Chondrocyte (in vitro differentiated cells): ENCODE measurements at regions not wholly inside any gene's neighbourhood (a gene's known extent, or its start where the extent isn't known, plus 50 kb on each side); places are given as distances from the start of the nearest gene placed in this dataset.

Experiments
- DNase-seq: peaks from one replicate; pipeline ENCODE4 v3.0.0; 2021; ENCODE audit warnings: mixed read lengths, low spot score
- H3K27ac Mint-ChIP-seq: one replicate; pipeline ENCODE4 v1.8.0; 2021; ENCODE audit warnings: mild to moderate bottlenecking, moderate library complexity, mixed read lengths; ENCODE audit not compliant: unreplicated experiment
- H3K27me3 Mint-ChIP-seq: 2 replicates; pipeline ENCODE4 v1.8.0; 2021; ENCODE audit warnings: low read depth, mixed read lengths
- H3K36me3 Mint-ChIP-seq: 2 replicates; pipeline ENCODE4 v1.8.0; 2021; ENCODE audit warnings: low read depth, mixed read lengths
- H3K4me1 Mint-ChIP-seq: 2 replicates; pipeline ENCODE4 v1.8.0; 2021; ENCODE audit warnings: low read depth, mild to moderate bottlenecking, mixed read lengths
- H3K4me3 Mint-ChIP-seq: one replicate; pipeline ENCODE4 v1.8.0; 2021; ENCODE audit warnings: mild to moderate bottlenecking, moderate library complexity, mixed read lengths; ENCODE audit not compliant: unreplicated experiment
- H3K9me3 Mint-ChIP-seq: 2 replicates; pipeline ENCODE4 v1.8.0; 2021; ENCODE audit warnings: low read depth, mixed read lengths
- CTCF ChIP-seq: fragments of 200-600 bp; sonication (generic); IDR thresholded peaks from 2 replicates; pipeline ENCODE4 v1.5.0; 2021; ENCODE audit warnings: antibody characterized with exemption, mild to moderate bottlenecking, moderate library complexity

- peaks cover 1% of the 10 kb centered on the region for H3K27me3 Mint-ChIP-seq
- H3K27ac Mint-ChIP-seq = no peak overlapping the region
- no peak for DNase-seq
- no peak for TF ChIP-seq CTCF
- no peaks in the 10 kb centered on the region for H3K36me3 Mint-ChIP-seq
- no peaks in the 10 kb centered on the region for H3K4me1 Mint-ChIP-seq
- no peak overlapping the region for H3K4me3 Mint-ChIP-seq
- no peaks in the 10 kb centered on the region for H3K9me3 Mint-ChIP-seq
Observed at GRCh38 chr15:91795235-91795634, 58.3 kb upstream of the SLCO3A1 start.

GRCh38 chr15:91801836-91802534 lies 51.5 kb upstream of the SLCO3A1 start:
- Mint-ChIP-seq H3K4me3 (no peak overlapping the region), H3K9me3 (peaks cover 3% of the 10 kb centered on the region), H3K27ac (no peak overlapping the region), H3K36me3 (no peaks in the 10 kb centered on the region), H3K4me1 (no peaks in the 10 kb centered on the region), H3K27me3 (peaks cover 5% of the 10 kb centered on the region)
- TF ChIP-seq CTCF = no peak
- no peak for DNase-seq

- peaks cover 3% of the 10 kb centered on the region for H3K9me3 Mint-ChIP-seq
- TF ChIP-seq CTCF = no peak
- H3K27me3 Mint-ChIP-seq = peaks cover 5% of the 10 kb centered on the region
- H3K4me1 Mint-ChIP-seq = no peaks in the 10 kb centered on the region
- no peaks in the 10 kb centered on the region for H3K36me3 Mint-ChIP-seq
- no peak overlapping the region for H3K4me3 Mint-ChIP-seq
- no peak for DNase-seq
- no peak overlapping the region for H3K27ac Mint-ChIP-seq
Observed at GRCh38 chr15:91803260-91803659, 50.2 kb upstream of the SLCO3A1 start.
